Erythroblast (primary cell): ENCODE measurements at regions not wholly inside any gene's neighbourhood (a gene's known extent, or its start where the extent isn't known, plus 50 kb on each side); places are given as distances from the start of the nearest gene placed in this dataset.

ENCODE experiments used
- DNase-seq, 2 experiments: peaks; one replicate each; lab custom pipeline; 2025; lab: John Stamatoyannopoulos, UW
- GATA1 ChIP-seq: IDR thresholded peaks from 2 replicates; pipeline ENCODE4 v1.6.1; 2011; ENCODE audit warnings: low read depth, mild to moderate bottlenecking, control low read depth, low read length, moderate library complexity
- POLR2A ChIP-seq: IDR thresholded peaks from 2 replicates; pipeline ENCODE4 v1.6.1; 2011; ENCODE audit warnings: mild to moderate bottlenecking, low read length

DNA sequence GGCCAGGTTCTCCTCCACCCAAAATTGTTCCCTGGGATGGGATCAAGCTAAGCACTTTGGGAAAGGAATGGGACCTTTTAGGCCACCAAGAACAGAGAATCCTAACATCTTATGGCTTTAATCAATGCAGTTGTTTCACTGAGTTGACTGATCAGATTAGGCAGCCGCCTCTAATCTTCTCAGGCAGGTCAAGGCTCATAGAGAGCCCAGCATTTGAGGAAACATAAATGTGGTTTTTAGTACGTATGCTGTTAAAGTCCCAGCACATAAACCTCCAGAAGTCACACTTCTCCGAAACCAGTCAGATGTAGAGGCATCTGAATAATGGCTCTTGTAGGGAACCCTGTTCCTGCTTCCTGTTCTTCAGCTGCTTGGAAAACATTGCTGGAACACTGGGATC lies 99.5 kb upstream of the RMDN2 start:
- TF ChIP-seq POLR2A: no peak
- no peak for TF ChIP-seq GATA1
- DNase-seq: no peak

DNA sequence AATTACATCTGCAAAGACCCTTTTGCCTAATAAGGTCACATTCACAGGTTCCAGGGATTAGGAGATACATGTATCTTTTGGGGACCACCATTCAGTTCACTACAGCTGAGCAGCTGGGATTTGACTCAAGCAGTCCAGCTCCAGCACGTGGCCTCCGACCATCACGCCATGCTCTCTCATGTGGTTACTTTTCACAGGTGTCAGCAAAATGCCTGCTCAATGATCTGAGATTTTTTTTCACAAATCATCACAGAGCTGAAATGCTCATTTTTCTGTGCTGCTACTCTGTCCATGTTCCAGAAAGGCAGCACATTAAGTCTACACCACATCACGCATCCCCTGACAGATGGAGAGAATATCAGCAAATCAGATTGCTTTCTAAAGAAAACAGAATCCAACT lies 98.5 kb upstream of the RMDN2 start:
- no peak for DNase-seq
- TF ChIP-seq GATA1 (no peak), POLR2A (no peak)

GRCh38 chr2:37827455-37827854 lies 97.6 kb upstream of the RMDN2 start:
- no peak for DNase-seq
- TF ChIP-seq POLR2A (no peak), GATA1 (no peak)

DNA sequence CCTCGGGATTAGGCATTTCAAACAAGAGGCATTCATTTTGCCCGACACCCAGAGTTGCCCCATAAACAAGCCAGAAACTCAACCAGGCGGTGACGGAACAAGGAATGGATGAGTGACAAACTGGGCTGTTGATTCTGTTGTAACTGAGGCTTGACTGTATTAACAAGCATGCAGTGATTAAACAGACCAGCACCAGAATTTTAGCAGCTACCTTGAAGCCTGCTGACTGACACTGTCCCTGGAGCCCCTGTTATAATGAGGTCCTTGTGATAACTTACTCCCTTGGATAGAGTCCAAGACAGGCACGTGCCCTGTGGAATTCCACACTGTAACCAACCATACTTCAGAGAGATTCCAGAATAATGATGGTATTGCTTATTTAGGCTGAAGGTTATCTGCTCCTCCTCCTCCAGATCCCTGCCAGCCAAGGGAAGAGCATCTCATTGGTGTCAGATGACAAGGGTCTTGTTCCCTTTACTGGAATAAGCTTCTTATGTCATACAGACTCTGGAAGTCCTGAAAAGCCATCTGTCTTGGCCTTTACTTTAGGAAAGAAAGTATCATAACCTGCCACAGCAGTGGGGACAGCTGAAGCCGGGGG lies 97.1 kb upstream of the RMDN2 start:
- DNase-seq: no peak
- TF ChIP-seq POLR2A (no peak), GATA1 (no peak)

GRCh38 chr2:37829202-37829601 lies 95.9 kb upstream of the RMDN2 start:
- no peak for TF ChIP-seq GATA1
- TF ChIP-seq POLR2A: no peak
- no peak for DNase-seq

- no peak for TF ChIP-seq POLR2A
- TF ChIP-seq GATA1: no peak
- no peak for DNase-seq
Measured at GRCh38 chr2:37829616-37830395, 95.3 kb upstream of the RMDN2 start.

DNA sequence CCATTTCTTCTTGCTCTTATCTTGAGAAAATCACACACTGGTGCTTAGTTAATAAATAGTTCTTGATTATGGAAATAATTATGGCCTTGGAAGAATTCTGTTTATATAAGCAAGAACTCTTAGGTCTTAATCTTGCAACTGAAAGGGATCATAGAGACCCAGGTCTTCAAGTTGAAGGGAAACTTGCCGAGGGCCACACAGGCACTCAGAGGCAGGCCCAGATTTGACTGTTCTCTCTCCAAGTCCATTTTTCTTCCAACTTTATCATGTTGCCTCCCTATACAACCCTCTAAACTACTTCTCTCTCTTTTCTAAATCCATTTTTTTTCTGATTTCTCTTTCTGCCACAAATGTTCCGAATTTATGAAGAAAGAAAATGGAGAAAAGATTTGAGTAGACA lies 94.5 kb upstream of the RMDN2 start:
- no peak for TF ChIP-seq GATA1
- TF ChIP-seq POLR2A: no peak
- DNase-seq: no peak

DNA sequence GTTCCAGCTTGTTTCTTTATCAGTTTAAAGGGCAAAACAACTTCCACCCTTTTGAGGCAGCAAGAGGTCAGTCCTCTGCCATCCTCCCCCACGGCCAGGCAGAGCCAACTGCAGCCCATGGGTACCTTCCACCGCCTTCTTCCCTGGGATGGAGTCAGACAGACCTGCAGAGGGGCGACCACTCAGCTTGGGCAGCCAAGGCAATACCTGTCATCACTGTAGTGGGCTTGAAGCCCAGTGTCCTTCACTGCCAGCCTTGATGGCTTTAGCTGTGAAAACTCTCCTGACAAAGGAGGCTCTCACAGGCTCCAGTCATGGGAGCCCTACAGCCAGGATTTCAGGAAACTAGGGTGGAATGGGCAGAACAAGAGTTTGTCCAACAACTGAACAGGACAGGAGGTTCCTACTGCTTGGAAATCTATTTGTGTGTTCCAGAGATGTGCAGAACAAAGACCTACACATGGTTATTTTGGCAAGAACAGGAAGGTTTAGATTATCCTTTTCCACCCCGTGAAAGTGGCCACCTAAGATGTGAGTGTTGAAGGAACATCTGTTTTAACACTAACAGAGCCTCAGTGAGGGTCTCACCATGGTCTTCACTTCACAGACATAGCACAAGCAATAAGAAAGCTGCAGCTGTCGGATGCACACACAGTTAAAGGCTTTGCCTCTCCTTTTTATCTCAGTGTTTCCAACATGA lies 93.9 kb upstream of the RMDN2 start:
- DNase-seq: no peak
- TF ChIP-seq GATA1 (no peak), POLR2A (no peak)

GRCh38 chr2:37832590-37833197 lies 92.4 kb upstream of the RMDN2 start:
- TF ChIP-seq GATA1 (no peak), POLR2A (no peak)

GRCh38 chr2:37833423-37833822 lies 91.7 kb upstream of the RMDN2 start:
- DNase-seq: no peak
- no peak for TF ChIP-seq POLR2A
- TF ChIP-seq GATA1: no peak

More at GRCh38 chr2:37832590-37833197, 92.4 kb upstream of the RMDN2 start:
- peak; percentile 50 to 74 for DNase-seq

DNA sequence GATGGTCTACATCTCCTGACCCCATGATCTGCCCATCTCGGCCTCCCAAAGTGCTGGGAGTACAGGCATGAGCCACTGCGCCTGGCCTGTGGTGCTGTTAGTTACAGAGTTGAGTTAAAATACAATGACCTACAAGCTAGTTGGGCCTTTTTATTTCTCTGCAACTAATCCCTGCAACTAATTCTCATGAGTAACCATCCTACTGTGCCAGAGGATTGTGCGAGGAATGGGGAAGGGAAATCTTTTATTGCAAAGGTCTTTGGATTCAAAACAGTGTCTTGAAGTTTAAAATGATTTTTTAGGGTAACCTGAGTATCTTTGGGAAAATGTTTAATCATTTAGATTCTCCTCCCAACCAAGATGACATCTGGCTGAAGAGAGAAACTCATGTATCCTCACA lies 88.8 kb upstream of the RMDN2 start:
- TF ChIP-seq POLR2A: no peak
- no peak for TF ChIP-seq GATA1
- DNase-seq: no peak

DNA sequence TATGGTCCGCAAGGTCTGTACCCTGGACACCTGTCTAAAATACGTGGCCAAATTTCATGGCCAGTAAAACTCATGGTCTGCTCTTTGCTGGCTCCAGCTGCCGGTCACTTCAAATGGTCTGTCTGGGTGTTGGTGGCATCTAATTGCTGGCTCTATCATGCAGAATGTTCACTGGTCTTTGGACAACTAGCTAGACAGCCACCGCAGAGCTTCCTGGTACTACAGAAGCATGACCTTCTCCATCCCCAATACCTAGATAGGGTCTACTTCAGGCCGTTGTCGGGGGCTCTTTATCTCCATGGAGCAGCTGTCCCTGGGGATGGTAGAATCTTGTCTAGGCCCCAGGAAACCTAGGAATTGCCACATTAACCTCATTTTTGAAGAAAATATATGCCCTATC lies 88.4 kb upstream of the RMDN2 start:
- no peak for DNase-seq

GRCh38 chr2:37837628-37838328 lies 87.3 kb upstream of the RMDN2 start:
- TF ChIP-seq GATA1 (no peak), POLR2A (no peak)
- no peak for DNase-seq

More for the DNA sequence above, 88.4 kb upstream of the RMDN2 start:
- TF ChIP-seq GATA1 (no peak), POLR2A (no peak)
